Stimulated activated naive CD8-positive, alpha-beta T cell treated with anti-CD3 and anti-CD28 coated beads, Interleukin-15, Interleukin-2, amounts not matched to agents 100 U/mL and 50 U/mL, for 24 hours (primary cell): ENCODE measurements at regions not wholly inside any gene's neighbourhood (a gene's known extent, or its start where the extent isn't known, plus 50 kb on each side); places are given as distances from the start of the nearest gene placed in this dataset.

Experiments used
- ATAC-seq: fragments of 150-1000 bp; cut with Tn5 transposase; one replicate; pipeline ENCODE4 v1.10.0; 2021
- DNase-seq: peaks from one replicate; pipeline ENCODE4 v3.0.0; 2021

DNA sequence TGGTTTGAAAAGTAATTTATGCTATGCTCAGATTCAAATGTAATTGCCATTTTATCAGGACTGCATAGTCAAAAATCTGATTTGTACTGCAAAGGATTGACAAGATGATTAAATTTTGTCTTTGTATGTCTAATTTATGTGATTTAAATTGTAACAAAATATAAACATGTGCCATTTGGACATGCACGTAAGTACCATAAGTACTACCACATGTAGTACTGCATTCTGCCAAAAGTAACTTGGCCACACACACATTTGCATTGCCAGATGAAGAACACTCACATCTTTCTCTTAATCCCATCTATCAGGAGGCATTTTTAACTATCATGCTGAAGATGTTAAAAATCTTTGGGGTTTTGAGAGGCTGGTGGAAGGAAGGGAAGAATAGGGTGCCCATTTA, 133.3 kb downstream of the KLF12 start:
- ATAC-seq: no peak
- no peak for DNase-seq

DNA sequence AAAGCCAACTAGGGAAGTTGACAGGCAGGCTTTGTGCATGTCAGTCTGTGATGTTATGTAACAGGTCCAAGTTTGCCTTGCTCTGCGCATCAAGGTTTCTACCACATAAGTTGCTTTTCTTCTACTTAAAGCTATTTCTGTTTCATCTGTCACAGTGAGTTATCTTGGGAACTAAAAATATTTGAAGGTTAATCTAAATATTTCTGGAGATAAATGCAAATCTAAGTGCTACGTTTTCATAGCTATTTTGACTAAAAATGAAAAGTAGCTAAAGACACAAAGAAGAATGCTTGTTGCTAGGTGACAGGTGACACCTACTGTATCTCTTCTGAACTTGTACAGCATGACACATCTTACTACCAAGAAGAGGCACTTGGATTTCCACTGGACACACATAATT, 135.6 kb downstream of the KLF12 start:
- ATAC-seq (peak; percentile 76), DNase-seq (no peak)

DNA sequence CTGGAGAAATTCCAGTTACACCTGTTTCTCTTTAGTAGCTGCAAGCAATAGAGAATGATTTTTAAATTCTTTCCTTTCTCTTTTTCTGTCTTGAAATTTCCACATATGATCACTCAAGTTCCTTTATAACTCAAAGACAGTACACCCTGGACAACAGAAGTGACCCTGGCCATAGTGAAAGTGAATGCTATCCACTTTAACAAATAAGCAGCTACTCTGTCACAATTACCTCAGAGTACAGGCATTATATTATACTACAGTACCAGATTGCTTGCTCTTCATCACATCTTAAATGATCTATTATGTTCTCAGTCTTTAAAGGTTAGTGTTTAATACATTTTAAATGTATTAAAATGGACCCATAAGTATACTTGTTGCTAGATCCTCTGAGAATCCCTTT, 136.2 kb downstream of the KLF12 start:
- DNase-seq: no peak
- no peak for ATAC-seq

DNA sequence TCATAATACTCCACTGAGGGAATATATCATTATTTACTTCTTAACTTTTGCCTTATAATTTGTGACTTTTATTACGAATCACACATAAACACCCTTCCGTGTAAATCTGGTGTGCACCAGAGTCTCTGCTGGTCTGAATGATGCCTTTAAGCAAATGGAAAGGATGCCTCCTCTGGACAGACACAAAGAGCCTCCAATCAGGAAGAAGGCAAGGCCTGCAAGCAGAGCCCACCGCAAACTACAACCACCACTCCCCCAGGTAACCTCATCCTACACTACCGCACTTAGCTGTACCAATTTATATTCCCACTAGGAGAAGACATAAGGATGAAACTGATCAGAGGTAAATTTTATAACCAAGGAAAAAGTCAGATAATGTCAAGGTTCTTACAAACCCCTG, 137.6 kb downstream of the KLF12 start:
- ATAC-seq (no peak), DNase-seq (no peak)

DNA sequence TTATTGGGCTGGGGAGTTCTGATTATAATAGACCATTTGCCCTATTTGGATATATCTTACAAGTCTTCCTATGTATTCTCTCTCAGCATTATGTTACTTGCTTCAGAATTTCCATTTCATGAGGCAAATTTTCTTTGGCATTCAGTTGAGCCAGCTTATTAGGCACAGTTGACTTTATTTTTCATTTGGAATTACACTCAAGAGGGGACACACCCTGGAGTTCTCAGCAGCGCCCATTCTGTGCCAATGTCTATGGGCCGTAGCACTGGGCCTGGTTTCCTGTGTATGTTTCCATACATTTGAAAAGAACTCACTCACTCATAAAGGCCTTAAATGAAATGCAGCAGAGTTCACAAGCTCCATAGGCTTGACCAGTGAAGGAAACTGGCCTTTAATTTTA, 138.5 kb downstream of the KLF12 start:
- ATAC-seq: no peak

DNA sequence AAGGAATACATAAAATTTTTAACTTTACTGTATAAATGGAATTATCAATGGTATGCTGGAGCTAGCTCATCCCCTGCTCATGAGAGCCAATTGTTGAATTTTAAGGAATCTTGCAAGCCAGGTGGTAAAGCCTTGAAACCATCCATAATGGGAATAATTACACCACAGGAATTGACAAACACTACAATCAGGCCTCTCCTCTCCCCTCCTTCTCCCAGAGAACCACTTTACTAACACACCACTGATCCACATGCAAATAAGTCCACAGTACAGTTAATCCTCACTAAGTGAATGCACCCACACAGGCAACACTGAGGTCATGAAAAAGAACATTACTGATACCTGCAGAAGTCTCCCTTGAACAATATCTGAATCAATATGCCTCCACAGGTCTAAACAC, 140.5 kb downstream of the KLF12 start:
- no peak for ATAC-seq

More for the DNA sequence above, 138.5 kb downstream of the KLF12 start:
- DNase-seq: no peak

DNA sequence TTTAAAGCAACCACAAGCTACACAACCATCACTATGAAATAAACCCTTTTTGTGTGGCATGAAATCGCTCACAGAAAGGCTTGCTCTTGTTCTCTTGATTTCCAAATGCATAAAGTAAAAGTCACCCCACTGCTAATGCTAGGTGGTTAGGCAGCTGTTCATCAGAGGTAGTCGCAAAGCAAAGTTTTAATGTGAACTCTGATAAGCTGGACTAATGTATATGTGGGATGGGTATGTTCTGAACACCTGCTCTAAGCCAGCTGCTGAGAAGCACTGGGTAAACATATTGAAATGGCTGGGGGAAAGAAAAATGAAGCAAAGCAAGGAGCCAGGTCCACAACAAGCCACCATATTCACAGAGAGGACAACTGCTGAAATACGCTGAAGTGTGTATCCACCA, 142.3 kb downstream of the KLF12 start:
- ATAC-seq (no peak), DNase-seq (no peak)

More for the DNA sequence above, 140.5 kb downstream of the KLF12 start:
- no peak for DNase-seq

DNA sequence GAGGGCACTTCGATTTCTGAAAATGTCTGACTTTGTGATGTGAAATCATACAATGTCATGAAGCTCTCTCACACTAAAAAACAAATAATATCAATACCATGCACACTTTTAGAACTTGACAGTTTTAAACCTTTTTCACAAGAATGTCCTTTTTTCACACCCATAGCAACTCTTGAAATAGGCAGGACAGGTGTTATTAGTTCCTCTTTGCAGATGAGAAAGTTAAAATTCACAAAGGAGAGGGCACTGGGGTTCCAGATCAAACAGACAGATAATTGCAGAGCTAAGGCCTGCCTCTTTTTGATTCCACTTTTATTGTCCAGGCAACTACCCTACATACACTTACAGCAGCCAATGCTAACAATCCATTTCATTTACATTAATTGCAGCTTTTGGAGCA, 142.8 kb downstream of the KLF12 start:
- DNase-seq (no peak), ATAC-seq (no peak)

DNA sequence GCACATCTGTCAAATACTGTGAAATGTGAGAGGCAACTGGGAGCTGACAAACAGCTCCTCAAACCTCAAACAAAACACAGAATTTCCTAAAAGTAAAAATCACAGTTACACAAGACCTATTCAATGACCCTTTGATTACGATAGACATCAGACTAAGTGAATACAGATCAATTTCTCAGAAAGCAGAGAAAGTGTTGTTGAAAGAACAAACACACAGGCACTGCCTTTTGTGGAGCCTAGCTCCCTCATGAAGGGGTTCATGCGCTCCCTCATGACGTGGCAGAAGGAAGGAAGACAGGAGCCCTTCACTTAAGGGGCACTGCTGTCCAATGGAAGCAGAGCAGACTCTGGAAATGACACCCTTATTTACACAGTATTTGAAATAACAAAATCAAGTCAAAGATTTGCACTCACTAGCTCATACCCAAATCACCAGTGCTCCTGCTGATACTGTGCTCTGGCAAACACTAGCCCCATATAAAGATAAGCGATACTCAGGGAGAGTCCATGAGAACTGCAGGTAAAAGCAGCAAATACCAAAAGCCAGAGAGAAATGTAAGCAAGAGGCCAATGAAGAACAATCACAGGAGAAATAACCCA, 144.9 kb downstream of the KLF12 start:
- ATAC-seq (no peak), DNase-seq (no peak)

DNA sequence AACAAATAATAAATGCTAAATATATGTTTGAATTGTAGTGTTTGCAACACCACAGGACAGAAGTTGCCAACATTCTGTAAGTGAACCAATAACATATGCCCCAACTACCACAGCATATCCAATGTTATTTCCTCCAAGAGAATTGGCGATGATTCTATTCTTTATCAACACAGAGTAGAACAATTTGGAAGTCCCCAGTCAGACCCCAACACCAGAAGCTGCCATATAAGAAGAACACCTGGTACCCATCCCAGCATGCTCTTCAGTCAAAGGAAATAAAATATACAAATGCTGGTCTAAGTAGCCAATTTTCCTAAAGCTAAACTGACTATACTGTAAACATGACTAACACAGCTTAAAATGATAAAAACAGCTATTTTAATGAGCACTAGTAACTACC, 145.7 kb downstream of the KLF12 start:
- DNase-seq (no peak), ATAC-seq (no peak)

DNA sequence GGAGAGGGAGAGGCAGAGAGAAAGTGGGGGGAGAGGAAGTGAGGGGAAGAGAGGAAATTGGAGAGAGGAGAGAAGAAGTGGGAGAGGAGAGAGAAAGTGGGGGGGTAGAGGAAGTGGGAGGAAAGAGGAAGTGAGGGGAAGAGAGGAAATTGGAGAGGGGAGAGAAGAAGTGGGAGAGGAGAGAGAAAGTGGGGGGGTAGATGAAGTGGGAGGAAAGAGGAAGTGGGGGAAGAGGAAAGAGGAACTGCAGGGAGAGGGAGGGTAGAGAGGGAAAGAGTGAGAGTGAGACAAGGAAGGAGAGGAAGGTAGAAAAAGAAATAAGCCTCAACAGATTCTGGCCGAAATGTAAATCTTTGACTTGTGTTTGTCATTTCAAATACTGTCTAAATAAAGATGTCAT, 146.6 kb downstream of the KLF12 start:
- DNase-seq: no peak
- no peak for ATAC-seq

DNA sequence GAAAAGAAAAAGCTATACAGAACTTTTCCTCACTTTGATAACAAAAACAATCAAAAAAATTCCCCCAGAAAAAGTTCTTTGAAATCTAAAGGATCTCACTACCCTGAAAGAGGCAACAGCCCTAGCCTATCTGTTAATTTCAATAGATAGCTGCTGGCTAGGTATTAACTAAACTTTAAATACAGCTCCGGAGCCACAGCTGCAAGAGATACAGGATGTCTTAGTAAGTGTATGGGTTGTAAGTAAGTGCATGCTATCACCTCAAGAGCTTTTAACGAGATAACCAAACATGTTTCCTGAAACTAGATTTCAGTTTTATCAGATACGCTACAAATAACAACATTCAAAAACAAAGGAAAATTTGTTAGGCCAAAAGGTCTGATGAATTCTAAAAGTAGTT, 148.4 kb downstream of the KLF12 start:
- DNase-seq (no peak), ATAC-seq (peak; percentile 45)

DNA sequence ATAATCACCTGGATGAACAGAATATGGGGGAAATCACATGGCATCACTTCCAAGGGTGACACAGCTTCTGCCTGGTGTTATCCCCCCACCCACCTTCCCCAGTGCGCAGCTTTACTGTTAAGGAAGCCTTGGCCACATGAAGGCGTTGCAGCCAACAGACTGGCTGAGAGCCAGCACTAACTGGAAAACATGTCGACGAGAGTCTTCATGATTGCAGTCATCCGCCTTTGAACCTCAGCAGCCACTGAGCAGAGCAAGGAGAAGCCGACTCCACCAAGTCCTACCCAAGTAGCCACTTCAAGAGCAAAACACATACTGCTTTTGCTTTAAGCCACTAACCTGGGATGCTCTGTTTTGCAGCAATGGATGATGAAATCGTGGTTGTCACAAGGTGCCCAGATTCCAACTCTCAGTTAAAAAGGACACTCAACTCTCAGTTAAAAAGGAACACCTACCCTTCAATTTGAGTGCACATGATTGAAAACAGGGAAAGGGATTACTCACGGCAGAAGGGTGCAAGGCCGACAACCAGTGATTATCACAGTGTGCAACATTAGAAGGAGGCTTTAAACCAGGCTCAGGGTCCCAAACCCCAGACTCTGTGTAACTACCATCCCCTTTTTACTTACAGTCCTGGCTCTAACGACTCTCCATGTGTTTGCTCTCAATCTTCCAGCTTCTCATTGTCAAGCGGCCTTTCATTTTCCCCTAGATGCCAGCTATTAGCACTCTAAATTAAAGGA, 149.1 kb downstream of the KLF12 start:
- ATAC-seq (peak; percentile 92), DNase-seq (peak; percentile 69)

DNA sequence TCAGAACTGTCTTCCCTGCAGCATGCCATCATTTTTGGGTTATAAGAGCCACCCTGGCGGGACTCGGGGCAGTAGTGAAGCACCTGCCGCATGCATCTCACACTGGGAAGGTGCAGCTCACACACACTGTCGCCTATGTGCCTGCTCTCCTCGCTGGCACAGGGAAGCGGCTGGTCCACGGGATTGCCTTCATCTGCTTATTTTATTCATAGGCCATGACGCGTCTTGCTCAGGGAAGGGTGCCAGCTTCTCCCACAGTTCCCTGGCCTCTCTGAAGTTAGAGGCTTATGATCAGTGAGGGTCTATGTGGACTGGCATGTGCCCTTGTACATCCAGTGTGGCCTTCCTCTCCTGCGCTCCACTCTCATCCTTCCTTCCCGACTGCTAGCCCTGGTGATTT, 150.0 kb downstream of the KLF12 start:
- no peak for ATAC-seq
- no peak for DNase-seq

DNA sequence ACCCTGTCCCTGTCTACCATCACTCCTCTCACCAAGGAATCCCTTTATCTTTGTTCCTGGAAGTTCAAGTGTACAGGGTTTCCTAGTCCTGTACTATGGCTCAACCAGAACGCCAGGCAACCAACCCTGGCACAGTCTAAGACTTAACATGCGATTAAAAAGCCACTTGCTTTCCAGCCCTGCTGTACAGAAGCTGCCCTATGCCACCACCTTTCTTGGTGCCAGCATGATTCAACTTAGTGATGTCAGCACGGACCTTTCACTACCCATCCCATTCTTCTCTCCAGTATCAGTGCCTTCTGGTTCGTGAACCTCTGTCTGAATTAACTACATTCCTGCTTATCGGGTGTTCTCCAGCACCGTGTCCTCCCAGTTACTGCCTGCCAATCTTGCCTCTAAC, 151.1 kb downstream of the KLF12 start:
- ATAC-seq: no peak

DNA sequence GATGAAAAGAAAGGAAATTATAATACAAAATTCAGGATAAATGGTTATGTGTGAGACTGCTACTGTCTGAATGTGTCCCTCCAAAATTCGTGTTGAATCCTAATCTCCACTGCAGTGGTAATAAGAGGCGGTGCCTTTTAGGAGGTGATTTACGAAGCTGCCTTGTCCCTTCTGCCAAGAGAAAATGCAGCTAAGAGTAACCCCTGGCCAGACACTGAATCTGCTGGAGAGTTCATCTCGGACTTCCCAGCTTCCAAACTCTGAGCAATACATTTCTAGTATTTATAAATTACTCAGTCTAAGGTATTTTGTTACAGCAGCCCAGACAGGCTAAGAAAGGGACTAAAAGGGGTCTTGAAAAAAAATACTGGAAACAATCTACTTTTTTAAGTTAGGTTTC, 152.6 kb downstream of the KLF12 start:
- DNase-seq (no peak), ATAC-seq (no peak)

More for the DNA sequence above, 151.1 kb downstream of the KLF12 start:
- no peak for DNase-seq

DNA sequence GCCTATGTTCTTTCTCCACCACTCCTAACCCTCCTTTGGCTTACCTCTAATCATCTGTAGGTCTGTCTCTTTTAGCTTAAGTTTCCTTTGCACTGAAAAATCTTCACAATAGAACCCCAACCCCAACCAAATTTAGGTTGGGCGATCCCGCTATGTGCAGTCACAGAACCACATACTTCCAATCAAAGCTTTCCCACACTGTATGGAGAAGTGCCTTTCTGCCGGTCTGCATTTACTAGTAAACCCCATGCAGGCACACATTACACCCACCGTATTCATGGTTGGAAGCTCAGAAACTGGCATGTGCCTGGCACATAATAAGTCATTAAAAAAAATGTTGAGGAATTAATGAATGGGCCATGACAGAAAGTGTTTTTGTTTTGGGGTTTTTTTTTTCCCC, 158.4 kb downstream of the KLF12 start:
- no peak for ATAC-seq
- no peak for DNase-seq

DNA sequence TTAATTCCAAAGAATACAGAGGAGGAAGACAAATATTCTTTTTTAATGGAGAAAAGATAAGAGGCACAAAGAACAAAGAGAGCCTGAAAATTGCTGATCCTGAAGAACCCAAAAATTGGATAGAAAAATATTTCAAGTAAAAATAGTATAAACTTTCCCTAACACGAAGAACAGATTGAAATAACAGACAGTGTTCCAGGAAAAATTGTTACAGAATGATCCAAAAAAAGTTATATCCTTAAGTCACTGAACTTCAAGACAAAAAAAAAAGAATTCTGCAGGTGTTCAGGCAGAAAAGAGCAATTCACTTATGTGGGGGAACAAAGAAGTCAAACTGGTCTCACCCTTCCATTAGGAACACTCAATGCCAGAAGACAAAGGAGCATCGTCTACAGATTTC, 160.2 kb downstream of the KLF12 start:
- ATAC-seq: no peak

DNA sequence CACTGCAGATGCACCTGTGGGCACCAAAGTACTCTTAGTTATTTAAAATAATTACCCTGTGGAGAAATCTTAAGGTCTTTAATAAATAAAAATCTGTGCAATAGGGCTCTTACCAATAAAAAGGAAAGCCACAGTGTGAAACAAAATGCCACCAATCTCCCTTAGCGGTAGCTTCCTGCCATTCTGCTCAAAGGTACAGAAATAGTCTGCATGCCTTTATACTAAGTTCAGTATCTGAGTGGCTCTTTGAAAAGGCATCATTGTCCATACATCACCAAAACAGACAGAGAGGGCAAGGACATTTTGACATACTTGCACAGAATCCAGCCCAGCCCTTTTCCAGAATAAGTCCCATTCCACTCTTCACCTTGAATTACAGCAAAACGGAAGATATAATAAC, 161.0 kb downstream of the KLF12 start:
- no peak for ATAC-seq
- DNase-seq: no peak

More for the DNA sequence above, 160.2 kb downstream of the KLF12 start:
- DNase-seq: no peak

DNA sequence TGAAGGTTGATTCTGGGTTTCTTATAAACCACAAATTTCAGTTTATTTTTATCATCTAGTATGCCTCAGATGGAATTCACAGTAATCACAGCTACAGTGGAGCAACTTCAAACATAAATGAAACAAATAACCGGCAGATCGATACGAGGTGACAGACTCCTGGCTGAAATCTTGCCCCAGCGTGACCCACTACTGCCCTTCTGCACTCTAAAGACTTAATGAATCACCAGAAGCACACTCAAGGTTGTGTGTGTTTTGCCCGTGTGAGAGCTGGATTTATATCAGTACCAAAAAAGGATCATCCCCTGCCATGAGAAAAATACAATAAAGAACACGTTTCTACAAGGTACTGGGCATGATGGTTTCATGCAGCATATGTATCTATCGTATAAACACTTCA, 161.7 kb downstream of the KLF12 start:
- DNase-seq: no peak
- ATAC-seq: no peak

DNA sequence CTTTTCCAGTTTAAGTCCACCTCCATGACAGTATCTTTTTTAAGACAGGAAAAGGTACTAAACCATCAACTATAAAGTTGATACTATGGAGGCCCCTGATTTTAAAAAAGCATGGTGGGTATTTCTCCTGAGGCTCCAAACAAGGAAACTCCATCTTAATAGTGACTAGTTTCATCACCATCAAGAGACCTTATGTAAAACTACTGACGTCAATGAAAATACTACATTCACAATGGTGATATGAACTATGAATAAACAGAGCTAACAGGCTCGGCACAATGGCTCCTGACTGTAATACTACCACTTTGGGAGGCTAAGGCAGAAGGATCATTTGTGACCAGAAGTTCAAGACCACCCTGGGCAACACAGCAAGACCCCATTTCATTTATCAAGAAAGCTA, 162.7 kb downstream of the KLF12 start:
- DNase-seq (no peak), ATAC-seq (no peak)

DNA sequence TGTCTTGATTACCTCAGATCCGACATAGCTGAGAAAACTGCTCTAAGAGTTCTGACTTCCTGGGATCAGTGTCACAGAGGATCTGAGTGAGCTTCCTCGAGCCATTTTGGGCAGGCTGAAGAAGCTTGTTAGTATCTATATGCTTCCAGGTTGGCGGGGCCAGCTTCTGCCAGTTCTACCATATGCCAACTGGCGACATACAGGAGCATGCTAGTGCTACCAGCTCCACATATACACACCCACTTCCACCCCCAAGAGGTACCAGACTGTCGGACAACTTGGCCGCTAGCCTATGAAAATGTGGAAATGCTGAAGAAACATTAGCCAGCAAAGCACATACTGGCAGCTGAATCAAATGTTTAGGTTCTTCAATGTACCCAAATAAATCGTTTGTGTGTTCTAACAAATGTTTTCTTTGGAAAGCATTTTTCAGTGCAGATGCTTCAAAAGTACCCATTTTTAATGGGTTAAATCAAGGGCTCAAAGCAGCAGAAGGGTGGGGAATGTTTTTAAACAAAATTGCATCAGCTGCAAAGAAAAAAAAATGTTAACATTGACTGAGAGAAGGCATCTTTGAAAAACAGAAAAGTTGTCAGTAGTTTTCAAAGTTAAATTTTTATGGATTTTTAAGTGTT, 163.7 kb downstream of the KLF12 start:
- no peak for DNase-seq

DNA sequence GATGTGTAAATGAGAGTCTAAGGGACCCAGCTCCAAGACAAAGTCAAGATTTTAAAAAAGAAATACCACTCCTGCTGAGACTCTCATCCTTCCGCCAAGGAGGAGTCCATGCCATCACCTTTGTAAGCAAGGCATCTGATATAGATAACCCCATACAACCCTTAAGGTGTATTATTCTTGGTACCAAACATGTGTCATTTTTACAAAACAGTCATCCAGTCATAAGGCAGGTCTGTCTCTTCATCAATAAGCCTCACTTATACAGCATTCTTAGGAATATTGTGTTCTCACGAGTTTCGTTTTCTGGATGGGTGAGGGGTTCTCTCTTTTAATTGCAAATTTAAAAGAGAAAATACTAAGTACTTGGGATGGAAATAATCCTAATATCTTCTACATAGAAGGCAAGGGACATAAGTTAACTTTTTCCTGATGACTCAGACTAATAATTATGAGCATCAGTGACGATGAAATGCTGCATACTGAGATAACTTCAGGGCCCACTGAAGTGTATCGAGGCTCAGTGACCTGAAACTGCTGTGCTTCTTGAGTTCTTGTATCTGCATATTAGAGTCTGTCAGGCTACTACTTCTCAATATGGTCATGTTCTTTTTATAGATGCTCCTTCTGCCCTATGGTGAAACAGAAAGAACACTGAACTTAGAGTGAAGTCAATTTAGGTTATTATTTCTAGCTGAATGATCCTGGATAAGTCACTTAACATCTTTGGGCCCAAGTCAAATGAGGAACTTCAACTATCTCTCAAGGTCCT, 166.6 kb downstream of the KLF12 start:
- no peak for DNase-seq
- peak; percentile 36 for ATAC-seq

More for the DNA sequence above, 163.7 kb downstream of the KLF12 start:
- ATAC-seq: no peak
